DND-41 (cell line): ENCODE measurements at regions not wholly inside any gene's neighbourhood (a gene's known extent, or its start where the extent isn't known, plus 50 kb on each side); places are given as distances from the start of the nearest gene placed in this dataset.
"Not testable (repeated sequence)": the region's sequence is repeated elsewhere in the genome, so short reads cannot be mapped to it uniquely, and the experiment has no call there.

Experiments used
- ATAC-seq: fragments of 200-7000 bp; cut with Tn5 transposase; 3 replicates; pipeline ENCODE4 v1.9.1; 2021; ENCODE audit warnings: low read depth; ENCODE audit not compliant: insufficient read depth
- DNase-seq: peaks from one replicate; pipeline ENCODE4 v3.0.0-alpha.2; 2020
- H2AFZ ChIP-seq: 2 replicates; pipeline ENCODE4 v1.6.0; 2012; ENCODE audit warnings: low read depth, low read length
- H3K27ac ChIP-seq: 2 replicates; pipeline ENCODE4 v1.5.1; 2012; ENCODE audit warnings: low read length, inconsistent platforms
- H3K27me3 ChIP-seq: fragments of 200-600 bp; sonication (generic); 2 replicates; pipeline ENCODE4 v1.6.0; 2012; ENCODE audit warnings: low read length, mild to moderate bottlenecking, inconsistent platforms; ENCODE audit not compliant: insufficient read depth, poor library complexity
- H3K36me3 ChIP-seq: 2 replicates; pipeline ENCODE4 v1.5.1; 2012; ENCODE audit warnings: low read length, inconsistent platforms; ENCODE audit not compliant: insufficient read depth
- H3K4me1 ChIP-seq: 2 replicates; pipeline ENCODE4 v1.5.1; 2012; ENCODE audit warnings: mild to moderate bottlenecking, low read length; ENCODE audit not compliant: insufficient read depth
- H3K4me2 ChIP-seq: 2 replicates; pipeline ENCODE4 v1.6.0; 2012; ENCODE audit warnings: mild to moderate bottlenecking, moderate library complexity, low read length, inconsistent platforms; ENCODE audit not compliant: insufficient read depth
- H3K4me3 ChIP-seq, 2 experiments: fragments of 200-600 bp in 1 of 2; shearing (Covaris generic) in 1 of 2; 2 replicates each; pipeline ENCODE4 v1.5.1; 2012 to 2016; ENCODE audit warnings: inconsistent platforms in 2 of 2, low read length in 2 of 2, mild to moderate bottlenecking in 2 of 2, low read depth in 1 of 2, moderate library complexity in 1 of 2
- H3K79me2 ChIP-seq: 2 replicates; pipeline ENCODE4 v1.6.0; 2012; ENCODE audit warnings: low read length, inconsistent platforms; ENCODE audit not compliant: insufficient read depth
- H3K9ac ChIP-seq: 2 replicates; pipeline ENCODE4 v1.6.0; 2012; ENCODE audit warnings: low read depth, mild to moderate bottlenecking, inconsistent platforms, low read length, moderate library complexity
- H3K9me3 ChIP-seq: 2 replicates; pipeline ENCODE4 v1.5.1; 2012; ENCODE audit warnings: low read length, moderate library complexity, mild to moderate bottlenecking, inconsistent platforms; ENCODE audit not compliant: insufficient read depth, severe bottlenecking
- H4K20me1 ChIP-seq: 2 replicates; pipeline ENCODE4 v1.6.0; 2012; ENCODE audit warnings: low read length; ENCODE audit not compliant: insufficient read depth
- CTCF ChIP-seq: IDR thresholded peaks from 2 replicates; pipeline ENCODE4 v1.5.1; 2012; ENCODE audit warnings: borderline replicate concordance, low read length, moderate library complexity, mild to moderate bottlenecking; ENCODE audit not compliant: poor library complexity, severe bottlenecking; ENCODE audit errors: extremely low read depth
- EZH2 ChIP-seq: IDR thresholded peaks from 3 replicates; pipeline ENCODE4 v1.6.1; 2012; ENCODE audit warnings: borderline replicate concordance, low read depth, mild to moderate bottlenecking, moderate library complexity, low read length, inconsistent platforms; ENCODE audit not compliant: severe bottlenecking

- no peak overlapping the region for H2AFZ ChIP-seq
- H3K4me3 ChIP-seq = no peak overlapping the region
- H4K20me1 ChIP-seq = no peaks in the 10 kb centered on the region
- no peak overlapping the region for H3K9ac ChIP-seq
- H3K4me2 ChIP-seq = no peak overlapping the region
- H3K79me2 ChIP-seq = no peaks in the 10 kb centered on the region
- no peaks in the 10 kb centered on the region for H3K9me3 ChIP-seq
- H3K27ac ChIP-seq = no peak overlapping the region
- H3K4me1 ChIP-seq = no peaks in the 10 kb centered on the region
- ATAC-seq = no peak
- no peak for DNase-seq
- H3K27me3 ChIP-seq = no peaks in the 10 kb centered on the region
- no peak for TF ChIP-seq CTCF
- TF ChIP-seq EZH2 = no peak
- H3K36me3 ChIP-seq = no peaks in the 10 kb centered on the region
These were observed 321.5 kb upstream of the CNTNAP2 start for GRCh38 chr7:145795132-145795531.

GRCh38 chr7:145784809-145785780 lies 331.5 kb upstream of the CNTNAP2 start:
- no peak overlapping the region for H3K9ac ChIP-seq
- H2AFZ ChIP-seq = no peak overlapping the region
- H4K20me1 ChIP-seq = no peaks in the 10 kb centered on the region
- H3K36me3 ChIP-seq = no peaks in the 10 kb centered on the region
- H3K27me3 ChIP-seq = no peaks in the 10 kb centered on the region
- H3K4me3 ChIP-seq = no peak overlapping the region
- DNase-seq (no peak), ATAC-seq (no peak)
- no peaks in the 10 kb centered on the region for H3K79me2 ChIP-seq
- H3K9me3 ChIP-seq = no peaks in the 10 kb centered on the region
- H3K27ac ChIP-seq = no peak overlapping the region
- no peak for TF ChIP-seq EZH2
- no peaks in the 10 kb centered on the region for H3K4me1 ChIP-seq
- H3K4me2 ChIP-seq = no peak overlapping the region

GRCh38 chr7:145781388-145781787 lies 335.2 kb upstream of the CNTNAP2 start:
- H3K36me3 ChIP-seq, ATAC-seq, H3K9me3 ChIP-seq, H3K79me2 ChIP-seq, H3K9ac ChIP-seq, H3K4me2 ChIP-seq, H3K27ac ChIP-seq, H4K20me1 ChIP-seq, H3K4me1 ChIP-seq, H3K4me3 ChIP-seq, H2AFZ ChIP-seq, DNase-seq, H3K27me3 ChIP-seq: not testable (repeated sequence)

GRCh38 chr7:145779140-145779539 lies 337.5 kb upstream of the CNTNAP2 start:
- Histone ChIP-seq H3K4me2 (no peak overlapping the region), H3K9ac (no peak overlapping the region), H3K9me3 (no peaks in the 10 kb centered on the region), H4K20me1 (no peaks in the 10 kb centered on the region), H3K79me2 (no peaks in the 10 kb centered on the region), H3K4me3 (no peak overlapping the region), H3K27ac (no peak overlapping the region), H3K36me3 (no peaks in the 10 kb centered on the region), H3K27me3 (no peaks in the 10 kb centered on the region), H3K4me1 (no peaks in the 10 kb centered on the region), H2AFZ (no peak overlapping the region)
- ATAC-seq (no peak), DNase-seq (no peak)
- TF ChIP-seq EZH2 (no peak), CTCF (no peak)
